Hepatocyte (in vitro differentiated cells): ENCODE measurements at regions not wholly inside any gene's neighbourhood (a gene's known extent, or its start where the extent isn't known, plus 50 kb on each side); places are given as distances from the start of the nearest gene placed in this dataset.
"Not testable (repeated sequence)": the region's sequence is repeated elsewhere in the genome, so short reads cannot be mapped to it uniquely, and the experiment has no call there.

Source experiments
- DNase-seq: peaks from one replicate; pipeline ENCODE4 v3.0.0-alpha.2; 2016; ENCODE audit warnings: low spot score
- H2AFZ ChIP-seq: fragments of 200-600 bp; sonication (generic); 2 replicates; pipeline ENCODE4 v1.6.0; 2016; ENCODE audit warnings: antibody characterized with exemption, mild to moderate bottlenecking
- H3K27ac ChIP-seq: fragments of 200-600 bp; sonication (generic); 2 replicates; pipeline ENCODE4 v1.5.1; 2016; ENCODE audit warnings: mild to moderate bottlenecking
- H3K27me3 ChIP-seq: fragments of 200-600 bp; sonication (generic); 2 replicates; pipeline ENCODE4 v1.6.1; 2016
- H3K36me3 ChIP-seq: fragments of 200-600 bp; sonication (generic); replicated peaks from 2 replicates; pipeline ENCODE4 v1.5.1; 2016; ENCODE audit warnings: low read depth; ENCODE audit not compliant: insufficient read depth
- H3K4me1 ChIP-seq: fragments of 200-600 bp; sonication (generic); 2 replicates; pipeline ENCODE4 v1.5.1; 2016; ENCODE audit warnings: mild to moderate bottlenecking, moderate library complexity; ENCODE audit not compliant: insufficient read depth
- H3K4me2 ChIP-seq: fragments of 200-600 bp; sonication (generic); 2 replicates; pipeline ENCODE4 v1.6.0; 2016
- H3K4me3 ChIP-seq: fragments of 200-600 bp; sonication (generic); 2 replicates; pipeline ENCODE4 v1.5.1; 2016; ENCODE audit warnings: mild to moderate bottlenecking
- H3K79me2 ChIP-seq: fragments of 200-600 bp; sonication (generic); 2 replicates; pipeline ENCODE4 v1.6.0; 2017; ENCODE audit warnings: mild to moderate bottlenecking
- H3K9me2 ChIP-seq: fragments of 200-600 bp; sonication (generic); replicated peaks from 2 replicates; pipeline ENCODE4 v1.6.0; 2017; ENCODE audit warnings: mild to moderate bottlenecking; ENCODE audit not compliant: insufficient read depth
- H3K9me3 ChIP-seq: fragments of 200-600 bp; sonication (generic); 2 replicates; pipeline ENCODE4 v1.5.1; 2016; ENCODE audit warnings: low read depth, mild to moderate bottlenecking
- H4K20me1 ChIP-seq: fragments of 200-600 bp; sonication (generic); 2 replicates; pipeline ENCODE4 v1.6.0; 2016; ENCODE audit warnings: mild to moderate bottlenecking; ENCODE audit not compliant: insufficient read depth, poor library complexity, severe bottlenecking
- CTCF ChIP-seq: fragments of 200-600 bp; sonication (generic); IDR thresholded peaks from 2 replicates; pipeline ENCODE4 v1.5.1; 2016; ENCODE audit warnings: antibody characterized with exemption, mild to moderate bottlenecking; ENCODE audit not compliant: poor library complexity
- EZH2 ChIP-seq: fragments of 200-600 bp; sonication (generic); IDR thresholded peaks from 2 replicates; pipeline ENCODE4 v1.6.1; 2016; ENCODE audit warnings: antibody characterized with exemption, mild to moderate bottlenecking, borderline replicate concordance
- EZH2phosphoT487 ChIP-seq: fragments of 200-600 bp; sonication (generic); IDR thresholded peaks from one replicate; pipeline ENCODE4 v1.6.1; 2018; ENCODE audit warnings: antibody characterized with exemption, mild to moderate bottlenecking, low read depth, moderate library complexity; ENCODE audit not compliant: unreplicated experiment, severe bottlenecking
- WGBS: methylation state at CpG from one replicate; pipeline ENCODE4 v1.1.6; 2016; ENCODE audit warnings: low lambda C conversion rate; ENCODE audit errors: missing lambda C conversion rate; 5-methylcytosine and 5-hydroxymethylcytosine counted together

- Histone ChIP-seq H3K9me2 (no peaks in the 10 kb centered on the region), H3K9me3 (no peaks in the 10 kb centered on the region), H3K27ac (no peak overlapping the region), H3K4me3 (no peak overlapping the region), H3K79me2 (no peaks in the 10 kb centered on the region), H4K20me1 (no peaks in the 10 kb centered on the region), H3K4me2 (no peak overlapping the region), H2AFZ (no peak overlapping the region), H3K4me1 (no peaks in the 10 kb centered on the region), H3K27me3 (no peaks in the 10 kb centered on the region), H3K36me3 (no peaks in the 10 kb centered on the region)
- DNase-seq, result no peak
- TF ChIP-seq EZH2phosphoT487, result no peak
- no peak for TF ChIP-seq CTCF
- no peak for TF ChIP-seq EZH2
- 96% methylated on average over 5 of the region's 5 CpGs for WGBS
Measured at GRCh38 chr21:18741954-18742353, 338.4 kb upstream of the TMPRSS15 start.

- no peaks in the 10 kb centered on the region for H4K20me1 ChIP-seq
- H3K9me3 ChIP-seq, result no peaks in the 10 kb centered on the region
- H3K9me2 ChIP-seq, result no peaks in the 10 kb centered on the region
- no peak overlapping the region for H2AFZ ChIP-seq
- no peak for DNase-seq
- H3K4me2 ChIP-seq, result no peak overlapping the region
- H3K4me3 ChIP-seq, result no peak overlapping the region
- H3K79me2 ChIP-seq, result no peaks in the 10 kb centered on the region
- TF ChIP-seq CTCF (no peak), EZH2phosphoT487 (no peak)
- no peaks in the 10 kb centered on the region for H3K4me1 ChIP-seq
- H3K36me3 ChIP-seq, result no peaks in the 10 kb centered on the region
- H3K27ac ChIP-seq, result no peak overlapping the region
- WGBS, result 64% methylated on average over 1 of the region's 1 CpG
- no peaks in the 10 kb centered on the region for H3K27me3 ChIP-seq
Measured at GRCh38 chr21:18743531-18743930, 339.9 kb upstream of the TMPRSS15 start.

- no peak overlapping the region for H3K4me3 ChIP-seq
- H3K9me2 ChIP-seq, result no peaks in the 10 kb centered on the region
- H3K27ac ChIP-seq, result no peak overlapping the region
- H2AFZ ChIP-seq, result no peak overlapping the region
- no peaks in the 10 kb centered on the region for H3K4me1 ChIP-seq
- no peaks in the 10 kb centered on the region for H3K79me2 ChIP-seq
- 25% methylated on average over 2 of the region's 2 CpGs for WGBS
- no peak overlapping the region for H3K4me2 ChIP-seq
- H3K36me3 ChIP-seq, result no peaks in the 10 kb centered on the region
- no peaks in the 10 kb centered on the region for H3K9me3 ChIP-seq
- no peaks in the 10 kb centered on the region for H3K27me3 ChIP-seq
- H4K20me1 ChIP-seq, result no peaks in the 10 kb centered on the region
- no peak for TF ChIP-seq EZH2phosphoT487
- TF ChIP-seq CTCF, result no peak
- TF ChIP-seq EZH2, result no peak
- no peak for DNase-seq
Measured at GRCh38 chr21:18744840-18745239, 341.3 kb upstream of the TMPRSS15 start.

GRCh38 chr21:18752894-18753293 lies 349.3 kb upstream of the TMPRSS15 start:
- H2AFZ ChIP-seq, H3K79me2 ChIP-seq, DNase-seq, H3K27me3 ChIP-seq, H3K4me1 ChIP-seq, H3K36me3 ChIP-seq, H3K4me2 ChIP-seq, H3K4me3 ChIP-seq, H3K9me3 ChIP-seq, H4K20me1 ChIP-seq, H3K9me2 ChIP-seq, H3K27ac ChIP-seq: not testable (repeated sequence)
- WGBS, result 91% methylated on average over 15 of the region's 15 CpGs

GRCh38 chr21:18756272-18756671 lies 352.7 kb upstream of the TMPRSS15 start:
- not testable (repeated sequence) for H3K27ac ChIP-seq, H2AFZ ChIP-seq, H3K9me3 ChIP-seq, H3K79me2 ChIP-seq, H3K27me3 ChIP-seq, H3K36me3 ChIP-seq, H3K4me2 ChIP-seq, H3K4me3 ChIP-seq, H3K9me2 ChIP-seq, DNase-seq, H3K4me1 ChIP-seq, H4K20me1 ChIP-seq
- 80% methylated on average over 4 of the region's 4 CpGs for WGBS
